ENCODE measurements at regions not wholly inside any gene's neighbourhood (a gene's known extent, or its start where the extent isn't known, plus 50 kb on each side); places are given as distances from the start of the nearest gene placed in this dataset.

- TF ChIP-seq CTCF (IDR thresholded peaks at IDR 0.05; ENCODE audit: low read depth, low read length), result no peak
- H3K9me3 ChIP-seq (ENCODE audit: severe bottlenecking), result no peaks in the 10 kb centered on the region
- peaks cover 67% of the 10 kb centered on the region for H3K27me3 ChIP-seq (ENCODE audit: insufficient read depth, low read depth, severe bottlenecking)
- H3K27ac ChIP-seq, result no peak overlapping the region
- H3K4me3 ChIP-seq (ENCODE audit: low read depth, low read length), result no peak overlapping the region
- no peaks in the 10 kb centered on the region for H3K36me3 ChIP-seq
- no peak for DNase-seq
Observed at GRCh38 chr4:53905276-53905940, 159.0 kb downstream of the CHIC2 start.

GRCh38 chr4:53902786-53903185, 161.6 kb downstream of the CHIC2 start:
- Histone ChIP-seq H3K9me3 (ENCODE audit: severe bottlenecking) (no peaks in the 10 kb centered on the region), H3K36me3 (no peaks in the 10 kb centered on the region), H3K27ac (no peak overlapping the region), H3K4me3 (ENCODE audit: low read depth, low read length) (no peak overlapping the region), H3K27me3 (ENCODE audit: insufficient read depth, low read depth, severe bottlenecking) (peaks cover 66% of the 10 kb centered on the region)
- DNase-seq, result no peak
- TF ChIP-seq CTCF (IDR thresholded peaks at IDR 0.05; ENCODE audit: low read depth, low read length), result no peak

GRCh38 chr4:53900271-53900649, 164.1 kb downstream of the CHIC2 start:
- Histone ChIP-seq H3K9me3 (ENCODE audit: severe bottlenecking) (no peaks in the 10 kb centered on the region), H3K27me3 (ENCODE audit: insufficient read depth, low read depth, severe bottlenecking) (peaks cover 56% of the 10 kb centered on the region), H3K4me3 (ENCODE audit: low read depth, low read length) (no peak overlapping the region), H3K27ac (no peak overlapping the region), H3K36me3 (no peaks in the 10 kb centered on the region)
- TF ChIP-seq CTCF (IDR thresholded peaks at IDR 0.05; ENCODE audit: low read depth, low read length), result no peak
- no peak for DNase-seq

GRCh38 chr4:53899586-53900270, 164.7 kb downstream of the CHIC2 start:
- Histone ChIP-seq H3K27ac (no peak overlapping the region), H3K27me3 (ENCODE audit: insufficient read depth, low read depth, severe bottlenecking) (peaks cover 56% of the 10 kb centered on the region), H3K9me3 (ENCODE audit: severe bottlenecking) (no peaks in the 10 kb centered on the region), H3K4me3 (ENCODE audit: low read depth, low read length) (no peak overlapping the region), H3K36me3 (no peaks in the 10 kb centered on the region)
- no peak for DNase-seq
- TF ChIP-seq CTCF (IDR thresholded peaks at IDR 0.05; ENCODE audit: low read depth, low read length), result no peak

GRCh38 chr4:53895137-53895536, 169.3 kb downstream of the CHIC2 start:
- Histone ChIP-seq H3K36me3 (no peaks in the 10 kb centered on the region), H3K27ac (no peak overlapping the region), H3K27me3 (ENCODE audit: insufficient read depth, low read depth, severe bottlenecking) (peaks cover 71% of the 10 kb centered on the region), H3K4me3 (ENCODE audit: low read depth, low read length) (no peak overlapping the region), H3K9me3 (ENCODE audit: severe bottlenecking) (no peaks in the 10 kb centered on the region)
- no peak for TF ChIP-seq CTCF (IDR thresholded peaks at IDR 0.05; ENCODE audit: low read depth, low read length)
- DNase-seq, result no peak
